HG03135 (cell line): ENCODE measurements at regions not wholly inside any gene's neighbourhood (a gene's known extent, or its start where the extent isn't known, plus 50 kb on each side); places are given as distances from the start of the nearest gene placed in this dataset.

Experiments
- ATAC-seq: cut with Tn5 transposase; IDR thresholded peaks from one replicate; pipeline ENCODE4 v1.9.1; 2021; ENCODE audit warnings: mild to moderate bottlenecking, moderate library complexity; ENCODE audit not compliant: unreplicated experiment

GRCh38 chr22:49721211-49721763 lies 106.4 kb downstream of the BRD1 start:
- no peak for ATAC-seq

- ATAC-seq = no peak
Measured at GRCh38 chr22:49720279-49720959, 107.3 kb downstream of the BRD1 start.

- ATAC-seq = no peak
Measured at GRCh38 chr22:49719046-49719445, 108.6 kb downstream of the BRD1 start.

GRCh38 chr22:49718396-49718795 lies 109.3 kb downstream of the BRD1 start:
- ATAC-seq = no peak

GRCh38 chr22:49717322-49717919 lies 110.3 kb downstream of the BRD1 start:
- no peak for ATAC-seq

- no peak for ATAC-seq
Measured at GRCh38 chr22:49716441-49716840, 111.2 kb downstream of the BRD1 start.

GRCh38 chr22:49715450-49715849 lies 112.2 kb downstream of the BRD1 start:
- ATAC-seq = no peak

GRCh38 chr22:49713003-49713402 lies 114.7 kb downstream of the BRD1 start:
- no peak for ATAC-seq

GRCh38 chr22:49712195-49712791 lies 115.4 kb downstream of the BRD1 start:
- no peak for ATAC-seq

- ATAC-seq = no peak
Measured at GRCh38 chr22:49710746-49711145, 116.9 kb downstream of the BRD1 start.

GRCh38 chr22:49709464-49709863 lies 118.2 kb downstream of the BRD1 start:
- no peak for ATAC-seq

- no peak for ATAC-seq
Measured at GRCh38 chr22:49705972-49706352, 121.7 kb downstream of the BRD1 start.

GRCh38 chr22:49705216-49705971 lies 122.3 kb downstream of the BRD1 start:
- ATAC-seq = no peak

GRCh38 chr22:49704345-49705215 lies 123.1 kb downstream of the BRD1 start:
- no peak for ATAC-seq

GRCh38 chr22:49703990-49704344 lies 123.7 kb downstream of the BRD1 start:
- ATAC-seq = no peak

- ATAC-seq = no peak
Measured at GRCh38 chr22:49703505-49703904, 124.2 kb downstream of the BRD1 start.

- ATAC-seq = no peak
Measured at GRCh38 chr22:49702068-49702397, 125.6 kb downstream of the BRD1 start.

- no peak for ATAC-seq
Measured at GRCh38 chr22:49701380-49702067, 126.1 kb downstream of the BRD1 start.

- ATAC-seq = no peak
Measured at GRCh38 chr22:49699928-49700498, 127.7 kb downstream of the BRD1 start.

- no peak for ATAC-seq
Measured at GRCh38 chr22:49699476-49699875, 128.2 kb downstream of the BRD1 start.
